Adrenal gland (tissue), 9 donors: ENCODE measurements at regions not wholly inside any gene's neighbourhood (a gene's known extent, or its start where the extent isn't known, plus 50 kb on each side); places are given as distances from the start of the nearest gene placed in this dataset.

Experiments
- DNase-seq, 7 donors: peaks; one replicate each; pipeline ENCODE4 v3.0.0-alpha.2; 2019 to 2020
- H3K27ac ChIP-seq, 5 donors: fragments of 200-600 bp; sonication (generic) in 4 of 5; 1 replicate in 3 of 5; 2 replicates in 2 of 5; pipeline versions ENCODE4 v1.5.1 to v1.8.0; 2016 to 2020; ENCODE audit warnings: mild to moderate bottlenecking in 1 of 5
- H3K27me3 ChIP-seq: fragments of 200-600 bp; 2 replicates; pipeline ENCODE4 v1.8.0; 2021
- H3K36me3 ChIP-seq, 2 donors: fragments of 200-600 bp; replicated peaks in 1 of 2; 1 replicate in 1 of 2; 2 replicates in 1 of 2; pipeline versions ENCODE4 v1.5.1 to v1.8.0; 2018 to 2022
- H3K4me1 ChIP-seq, 2 donors: fragments of 200-600 bp; replicated peaks in 1 of 2; 1 replicate in 1 of 2; 2 replicates in 1 of 2; pipeline versions ENCODE4 v1.5.1 to v1.8.0; 2018 to 2021
- H3K4me3 ChIP-seq, 4 donors: fragments of 200-600 bp; sonication (generic) in 3 of 4; one replicate each; pipeline ENCODE4 v1.5.1; 2016 to 2018
- H3K9me3 ChIP-seq, 3 donors: fragments of 200-600 bp; sonication (generic) in 1 of 3; replicated peaks in 1 of 3; 1 replicate in 2 of 3; 2 replicates in 1 of 3; pipeline versions ENCODE4 v1.5.1 to v1.8.0; 2016 to 2021
- POLR2A ChIP-seq, 2 donors: fragments of 450-650 bp; IDR thresholded peaks; one replicate each; pipeline ENCODE4 v1.6.1; 2017; ENCODE audit warnings: antibody characterized with exemption in 2 of 2, mild to moderate bottlenecking in 2 of 2, moderate library complexity in 1 of 2
- WGBS, 4 donors: extraction: QIAGEN DNeasy Blood & Tissue Kit in 2 of 4; methylation state at CpG; one replicate each; pipeline versions ENCODE4 v1.1.5 to v1.1.7; 2013 to 2017; 5-methylcytosine and 5-hydroxymethylcytosine counted together
- intact Hi-C, 2 donors: fragments of 100-400 bp; cut with DNase I; formaldehyde crosslinking; loops; one replicate each; pipeline versions ENCODE4 v1.14.1 to v1.15.0; 2022 to 2023
- TF ChIP-seq, protein P1 (sequence below), 6 experiments: fragments of 450-650 bp in 4 of 6; fragments of 200-600 bp in 2 of 6; sonication (generic) in 1 of 6; IDR thresholded peaks; 1 replicate in 5 of 6; 2 replicates in 1 of 6; pipeline versions ENCODE4 v1.5.1 to v1.8.0; 2016 to 2021; ENCODE audit warnings: antibody characterized with exemption in 6 of 6, mild to moderate bottlenecking in 2 of 6, moderate library complexity in 1 of 6
- donor health status: healthy with polysubstance abuse.
- donor health status: Bipolar disorder and iron deficiency.
- donor health status: DM: yes; HTN: yes; CAD: no.
- donor health status: DM: no; HTN: no; CAD: no.
- donor health status: DM: no; HTN: no; CAD: no.

DNA sequence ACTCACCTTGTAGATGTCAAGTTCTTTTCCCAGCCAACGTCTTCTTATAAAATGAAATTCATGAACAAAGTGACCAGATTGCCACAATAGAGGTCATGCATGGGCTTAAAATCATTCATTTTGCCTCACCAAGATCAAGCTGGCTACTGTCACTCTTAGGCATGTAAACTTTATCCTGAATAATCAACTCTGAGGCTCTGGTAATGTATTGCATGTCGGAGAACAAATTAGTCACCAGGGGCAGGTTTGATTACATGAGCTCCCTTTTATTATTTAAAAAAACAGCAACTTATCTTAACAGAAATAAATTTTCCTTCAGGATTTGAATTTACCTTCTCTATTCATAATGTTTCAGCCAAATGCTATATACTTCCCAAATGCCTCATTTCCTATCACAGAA lies 112.9 kb upstream of the SP4 start:
- no peaks in the 10 kb centered on the region for H3K36me3 ChIP-seq
- intact Hi-C loops, result no loop called here
- WGBS, 4 donors, result 59 to 68% (median 61%) methylated on average over 2 of the region's 2 CpGs
- H3K27me3 ChIP-seq, result no peaks in the 10 kb centered on the region
- no peak overlapping the region for H3K27ac ChIP-seq
- TF ChIP-seq, protein P1, sequence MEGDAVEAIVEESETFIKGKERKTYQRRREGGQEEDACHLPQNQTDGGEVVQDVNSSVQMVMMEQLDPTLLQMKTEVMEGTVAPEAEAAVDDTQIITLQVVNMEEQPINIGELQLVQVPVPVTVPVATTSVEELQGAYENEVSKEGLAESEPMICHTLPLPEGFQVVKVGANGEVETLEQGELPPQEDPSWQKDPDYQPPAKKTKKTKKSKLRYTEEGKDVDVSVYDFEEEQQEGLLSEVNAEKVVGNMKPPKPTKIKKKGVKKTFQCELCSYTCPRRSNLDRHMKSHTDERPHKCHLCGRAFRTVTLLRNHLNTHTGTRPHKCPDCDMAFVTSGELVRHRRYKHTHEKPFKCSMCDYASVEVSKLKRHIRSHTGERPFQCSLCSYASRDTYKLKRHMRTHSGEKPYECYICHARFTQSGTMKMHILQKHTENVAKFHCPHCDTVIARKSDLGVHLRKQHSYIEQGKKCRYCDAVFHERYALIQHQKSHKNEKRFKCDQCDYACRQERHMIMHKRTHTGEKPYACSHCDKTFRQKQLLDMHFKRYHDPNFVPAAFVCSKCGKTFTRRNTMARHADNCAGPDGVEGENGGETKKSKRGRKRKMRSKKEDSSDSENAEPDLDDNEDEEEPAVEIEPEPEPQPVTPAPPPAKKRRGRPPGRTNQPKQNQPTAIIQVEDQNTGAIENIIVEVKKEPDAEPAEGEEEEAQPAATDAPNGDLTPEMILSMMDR (IDR thresholded peaks at IDR 0.05), result no peak
- TF ChIP-seq POLR2A (IDR thresholded peaks at IDR 0.05), result no peak
- H3K9me3 ChIP-seq, result no peaks in the 10 kb centered on the region
- H3K4me3 ChIP-seq, result no peak overlapping the region
- DNase-seq, result no peak
- no peaks in the 10 kb centered on the region for H3K4me1 ChIP-seq

DNA sequence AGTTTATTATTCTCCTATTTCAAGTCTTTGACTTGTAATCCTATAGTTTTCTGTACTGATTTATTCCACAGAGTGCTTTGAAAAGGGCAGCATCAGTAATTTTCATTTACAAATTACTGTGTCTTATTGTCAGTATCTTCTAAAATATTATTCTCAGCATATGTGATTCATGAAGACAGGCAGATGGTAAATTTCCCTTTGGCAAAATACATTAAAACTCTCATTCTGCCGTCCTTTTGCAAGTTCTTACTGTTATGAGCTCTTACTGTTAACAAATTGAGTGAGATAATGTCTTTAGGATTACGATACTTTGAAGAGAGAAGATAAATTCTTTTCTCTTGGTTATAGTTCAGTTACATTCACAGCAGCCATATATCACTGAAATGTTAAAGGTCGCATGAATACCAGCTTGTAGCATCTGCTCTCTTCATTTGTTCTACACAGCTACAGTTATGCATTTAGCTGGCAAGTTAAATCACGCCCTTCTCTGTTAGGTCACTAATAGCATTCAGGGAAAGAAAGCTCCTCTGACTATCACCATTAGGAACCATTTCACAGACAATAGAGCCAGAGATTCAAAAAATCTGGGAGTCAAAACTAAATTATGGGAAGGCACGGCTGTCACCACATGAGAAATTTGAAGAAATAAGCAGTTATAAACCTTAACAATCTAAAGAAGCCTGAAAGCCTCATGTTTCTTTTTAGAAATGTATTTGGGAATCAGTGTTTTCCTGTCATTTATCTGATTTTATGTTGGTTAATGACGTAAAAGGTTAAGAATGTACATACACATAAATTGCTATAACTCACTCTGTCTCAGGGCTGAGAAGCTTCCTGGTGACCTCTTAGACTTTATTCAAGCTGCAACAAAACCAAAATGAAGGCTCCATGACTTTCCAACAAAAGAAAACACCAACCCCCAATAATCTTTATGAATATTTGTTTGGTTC lies 109.6 kb upstream of the SP4 start:
- Histone ChIP-seq H3K4me3 (no peak overlapping the region), H3K9me3 (no peaks in the 10 kb centered on the region), H3K27ac (no peak overlapping the region), H3K36me3 (no peaks in the 10 kb centered on the region), H3K27me3 (no peaks in the 10 kb centered on the region), H3K4me1 (no peaks in the 10 kb centered on the region)
- intact Hi-C loops, result no loop called here
- TF ChIP-seq, protein P1 (IDR thresholded peaks at IDR 0.05), result no peak
- no peak for TF ChIP-seq POLR2A (IDR thresholded peaks at IDR 0.05)
- WGBS, 4 donors, result 54 to 59% (median 57%) methylated on average over 6 of the region's 6 CpGs
- DNase-seq, result no peak

DNA sequence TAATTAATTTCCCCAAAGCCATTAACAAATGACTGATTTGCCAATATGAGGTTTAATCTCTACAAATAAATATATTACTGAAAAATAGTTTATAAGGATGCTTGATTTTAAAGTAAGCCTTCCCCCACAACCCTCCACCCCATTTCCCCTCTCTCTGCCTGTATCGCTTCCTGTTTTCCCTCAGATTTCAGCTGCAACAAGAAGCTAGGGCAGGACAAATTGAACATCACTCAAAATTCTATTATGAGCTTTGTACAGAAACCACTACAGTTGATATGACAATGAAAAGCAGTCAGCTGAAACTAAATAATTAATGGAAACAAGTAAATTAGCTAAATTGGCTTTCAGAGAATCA lies 109.0 kb upstream of the SP4 start:
- H3K27ac ChIP-seq, result no peak overlapping the region
- H3K27me3 ChIP-seq, result no peaks in the 10 kb centered on the region
- H3K36me3 ChIP-seq, result no peaks in the 10 kb centered on the region
- intact Hi-C loops, result no loop called here
- TF ChIP-seq, protein P1 (IDR thresholded peaks at IDR 0.05), result no peak
- TF ChIP-seq POLR2A (IDR thresholded peaks at IDR 0.05), result no peak
- no peaks in the 10 kb centered on the region for H3K9me3 ChIP-seq
- WGBS, 4 donors, result 71 to 83% (median 78%) methylated on average over 1 of the region's 1 CpG
- no peak overlapping the region for H3K4me3 ChIP-seq
- no peaks in the 10 kb centered on the region for H3K4me1 ChIP-seq
- DNase-seq, result no peak

DNA sequence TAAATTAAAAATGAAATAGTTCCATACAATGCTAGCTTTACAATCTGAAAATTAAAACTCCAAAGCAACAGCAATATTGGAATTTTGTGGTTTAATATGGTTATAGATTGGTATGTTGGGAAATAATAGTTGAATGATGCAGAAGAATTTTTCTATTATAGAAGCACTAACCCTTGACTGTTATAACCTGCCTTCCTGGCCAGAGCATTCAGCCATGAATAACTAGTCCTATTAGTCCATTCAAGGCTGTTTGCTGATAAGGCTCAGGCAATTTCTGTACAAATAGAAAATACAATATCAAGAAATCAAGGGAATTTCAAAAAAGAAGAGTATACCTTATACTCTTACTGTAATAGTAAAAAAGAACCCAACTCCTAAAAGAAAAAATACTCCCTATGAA lies 101.6 kb upstream of the SP4 start:
- Histone ChIP-seq H3K27me3 (no peaks in the 10 kb centered on the region), H3K9me3 (no peaks in the 10 kb centered on the region), H3K36me3 (no peaks in the 10 kb centered on the region), H3K4me1 (no peaks in the 10 kb centered on the region), H3K4me3 (no peak overlapping the region), H3K27ac (no peak overlapping the region)
- no peak for TF ChIP-seq POLR2A (IDR thresholded peaks at IDR 0.05)
- TF ChIP-seq, protein P1 (IDR thresholded peaks at IDR 0.05), result no peak
- intact Hi-C loops, result no loop called here
- no peak for DNase-seq
